ENCODE measurements at regions not wholly inside any gene's neighbourhood (a gene's known extent, or its start where the extent isn't known, plus 50 kb on each side); places are given as distances from the start of the nearest gene placed in this dataset.

DNA sequence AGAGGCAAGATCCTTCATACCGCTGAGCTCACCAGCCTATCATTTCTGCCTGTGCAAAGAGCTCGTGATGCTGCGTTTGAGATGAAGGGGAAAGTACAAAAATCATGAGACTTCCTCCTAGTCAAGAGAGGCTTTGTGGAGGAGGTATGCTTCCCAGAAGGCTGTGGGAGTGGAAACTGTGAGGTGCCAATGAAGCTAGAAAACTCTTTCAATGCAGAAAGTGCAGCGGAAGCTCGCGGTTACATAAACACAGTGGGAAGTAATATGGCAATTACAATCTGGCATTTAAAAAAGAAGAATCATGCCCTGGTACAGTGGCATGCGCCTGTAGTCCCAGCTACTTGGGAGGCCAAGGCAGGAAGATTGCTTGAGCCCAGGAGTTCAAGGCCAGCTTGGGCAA is 134.8 kb downstream of the EHF start:
- H3K36me3 ChIP-seq (ENCODE audit: control insufficient read depth, insufficient read depth, low read length): peaks cover 25% of the 10 kb centered on the region
- no peak overlapping the region for H3K27ac ChIP-seq (ENCODE audit: low read depth, low read length)
- H3K9me3 ChIP-seq (ENCODE audit: control insufficient read depth, insufficient read depth, low read depth, low read length): no peaks in the 10 kb centered on the region
- H3K4me1 ChIP-seq (ENCODE audit: control insufficient read depth, insufficient read depth, low read length): no peaks in the 10 kb centered on the region
- no peak overlapping the region for H3K4me3 ChIP-seq (ENCODE audit: low read depth, low read length)
- no peak overlapping the region for H3K9ac ChIP-seq (ENCODE audit: low read length)
- H3K27me3 ChIP-seq (ENCODE audit: control insufficient read depth, insufficient read depth, low read length): no peaks in the 10 kb centered on the region

- Histone ChIP-seq H3K4me1 (ENCODE audit: control insufficient read depth, insufficient read depth, low read length) (no peaks in the 10 kb centered on the region), H3K27me3 (ENCODE audit: control insufficient read depth, insufficient read depth, low read length) (no peaks in the 10 kb centered on the region), H3K27ac (ENCODE audit: low read depth, low read length) (no peak overlapping the region), H3K36me3 (ENCODE audit: control insufficient read depth, insufficient read depth, low read length) (peaks cover 25% of the 10 kb centered on the region), H3K4me3 (ENCODE audit: low read depth, low read length) (no peak overlapping the region), H3K9me3 (ENCODE audit: control insufficient read depth, insufficient read depth, low read depth, low read length) (no peaks in the 10 kb centered on the region), H3K9ac (ENCODE audit: low read length) (no peak overlapping the region)
These were observed 133.4 kb downstream of the EHF start for GRCh38 chr11:34754171-34754823.

GRCh38 chr11:34750692-34751405 is 130.0 kb downstream of the EHF start:
- no peaks in the 10 kb centered on the region for H3K27me3 ChIP-seq (ENCODE audit: control insufficient read depth, insufficient read depth, low read length)
- H3K36me3 ChIP-seq (ENCODE audit: control insufficient read depth, insufficient read depth, low read length): peaks cover 12% of the 10 kb centered on the region
- no peak overlapping the region for H3K4me3 ChIP-seq (ENCODE audit: low read depth, low read length)
- no peak overlapping the region for H3K27ac ChIP-seq (ENCODE audit: low read depth, low read length)
- no peak overlapping the region for H3K9ac ChIP-seq (ENCODE audit: low read length)
- no peaks in the 10 kb centered on the region for H3K9me3 ChIP-seq (ENCODE audit: control insufficient read depth, insufficient read depth, low read depth, low read length)
- H3K4me1 ChIP-seq (ENCODE audit: control insufficient read depth, insufficient read depth, low read length): no peaks in the 10 kb centered on the region

DNA sequence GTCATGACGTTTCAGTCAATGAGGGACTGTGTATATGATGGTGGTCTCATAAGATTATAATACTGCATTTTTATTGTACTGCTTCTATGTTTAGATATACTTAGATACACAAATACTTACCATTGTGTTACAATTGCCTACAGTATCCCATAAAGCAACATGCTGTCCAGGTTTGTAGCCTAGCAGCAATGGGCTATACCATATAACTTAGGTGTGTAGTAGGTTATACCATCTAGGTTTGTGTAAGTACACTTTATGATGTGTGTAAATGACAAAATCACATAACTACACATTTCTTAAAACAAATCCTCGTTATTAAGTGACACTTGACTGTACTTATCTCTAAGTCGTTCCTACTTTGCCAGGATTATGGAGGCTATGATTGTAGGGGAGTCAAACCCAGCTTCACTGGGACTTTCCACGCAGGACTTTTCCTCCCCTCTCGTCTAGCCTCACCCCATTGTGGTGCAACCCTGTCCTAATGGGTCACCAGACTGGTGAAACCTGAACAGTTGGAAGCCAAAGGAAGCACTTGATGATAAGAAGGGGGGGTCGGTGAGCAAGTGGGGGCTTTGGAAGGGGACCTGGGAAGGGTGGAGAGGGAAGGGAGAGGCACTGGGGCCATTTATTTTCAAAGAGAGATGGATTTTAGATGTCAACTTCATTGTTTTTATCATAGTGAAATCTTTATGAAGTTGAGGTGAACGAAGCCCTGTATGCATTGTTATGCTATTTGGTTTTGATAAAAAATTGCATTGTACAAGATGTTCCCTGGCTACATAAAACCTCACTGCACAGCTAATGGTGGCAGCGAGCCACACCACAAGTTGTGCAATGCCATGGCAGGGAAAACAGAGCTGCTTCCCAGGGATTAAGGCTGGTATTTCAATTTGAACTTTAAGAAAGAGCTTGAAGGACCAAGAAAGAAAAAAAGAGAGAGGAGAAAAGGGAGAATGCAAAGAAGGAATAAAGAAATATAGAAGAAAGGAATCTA is 129.1 kb downstream of the EHF start:
- H3K36me3 ChIP-seq (ENCODE audit: control insufficient read depth, insufficient read depth, low read length): peaks cover 4% of the 10 kb centered on the region; the same call in 1 of the 2 replicates
- no peaks in the 10 kb centered on the region for H3K4me1 ChIP-seq (ENCODE audit: control insufficient read depth, insufficient read depth, low read length)
- H3K27me3 ChIP-seq (ENCODE audit: control insufficient read depth, insufficient read depth, low read length): no peaks in the 10 kb centered on the region
- no peak overlapping the region for H3K4me3 ChIP-seq (ENCODE audit: low read depth, low read length)
- H3K9me3 ChIP-seq (ENCODE audit: control insufficient read depth, insufficient read depth, low read depth, low read length): no peaks in the 10 kb centered on the region
- H3K27ac ChIP-seq (ENCODE audit: low read depth, low read length): no peak overlapping the region
- no peak overlapping the region for H3K9ac ChIP-seq (ENCODE audit: low read length)

- Histone ChIP-seq H3K27ac (ENCODE audit: low read depth, low read length) (no peak overlapping the region), H3K4me1 (ENCODE audit: control insufficient read depth, insufficient read depth, low read length) (no peaks in the 10 kb centered on the region), H3K36me3 (ENCODE audit: control insufficient read depth, insufficient read depth, low read length) (no peaks in the 10 kb centered on the region; the same call in 1 of the 2 replicates), H3K4me3 (ENCODE audit: low read depth, low read length) (no peak overlapping the region), H3K9me3 (ENCODE audit: control insufficient read depth, insufficient read depth, low read depth, low read length) (no peaks in the 10 kb centered on the region), H3K27me3 (ENCODE audit: control insufficient read depth, insufficient read depth, low read length) (no peaks in the 10 kb centered on the region), H3K9ac (ENCODE audit: low read length) (no peak overlapping the region)
These were observed 127.1 kb downstream of the EHF start for GRCh38 chr11:34748036-34748435.

DNA sequence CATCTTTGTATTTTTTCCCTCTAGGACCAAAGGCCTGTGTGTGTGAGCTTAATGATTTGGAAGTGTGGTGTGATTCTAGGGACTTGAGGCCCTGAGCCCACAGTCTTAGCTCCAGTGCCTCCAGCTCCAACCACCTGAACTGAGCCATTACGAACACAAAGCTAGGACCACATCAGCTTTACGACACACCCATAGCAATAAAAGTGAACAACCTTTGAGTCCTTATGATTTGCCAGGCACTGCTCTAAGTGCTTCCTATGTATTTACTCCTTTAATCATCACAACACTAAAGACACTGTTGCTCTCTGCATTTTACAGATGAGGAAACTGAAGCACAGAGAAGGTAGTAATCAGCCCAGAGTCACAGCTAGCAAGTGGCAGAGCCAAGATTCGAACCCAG is 126.4 kb downstream of the EHF start:
- no peaks in the 10 kb centered on the region for H3K4me1 ChIP-seq (ENCODE audit: control insufficient read depth, insufficient read depth, low read length)
- H3K9me3 ChIP-seq (ENCODE audit: control insufficient read depth, insufficient read depth, low read depth, low read length): no peaks in the 10 kb centered on the region
- H3K4me3 ChIP-seq (ENCODE audit: low read depth, low read length): no peak overlapping the region
- no peak overlapping the region for H3K27ac ChIP-seq (ENCODE audit: low read depth, low read length)
- no peaks in the 10 kb centered on the region for H3K27me3 ChIP-seq (ENCODE audit: control insufficient read depth, insufficient read depth, low read length)
- no peak overlapping the region for H3K9ac ChIP-seq (ENCODE audit: low read length)
- H3K36me3 ChIP-seq (ENCODE audit: control insufficient read depth, insufficient read depth, low read length): no peaks in the 10 kb centered on the region; the same call in 1 of the 2 replicates

DNA sequence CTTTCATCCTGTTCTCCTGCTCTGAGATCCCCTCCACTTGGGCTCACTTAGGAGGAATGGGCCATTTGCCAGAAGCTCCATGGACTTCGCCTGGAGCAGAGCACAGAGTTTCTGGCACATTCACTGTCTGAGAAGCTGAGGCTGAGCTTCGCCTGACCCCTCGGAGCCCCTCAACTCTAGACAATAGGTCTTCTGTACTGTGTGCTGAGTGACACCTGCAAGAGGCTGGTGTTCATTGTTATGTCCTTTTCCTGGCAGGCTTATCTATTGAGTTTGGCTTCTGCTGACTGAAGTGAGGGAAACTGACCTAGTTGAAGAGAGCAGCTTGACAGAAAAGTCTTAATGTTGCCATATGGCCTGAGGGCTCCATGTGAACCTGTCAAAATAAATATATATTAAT is 124.3 kb downstream of the EHF start:
- H3K4me1 ChIP-seq (ENCODE audit: control insufficient read depth, insufficient read depth, low read length): no peaks in the 10 kb centered on the region

GRCh38 chr11:34744511-34744910 is 123.6 kb downstream of the EHF start:
- Histone ChIP-seq H3K9ac (ENCODE audit: low read length) (no peak overlapping the region), H3K4me1 (ENCODE audit: control insufficient read depth, insufficient read depth, low read length) (no peaks in the 10 kb centered on the region), H3K36me3 (ENCODE audit: control insufficient read depth, insufficient read depth, low read length) (no peaks in the 10 kb centered on the region; the same call in 1 of the 2 replicates), H3K27me3 (ENCODE audit: control insufficient read depth, insufficient read depth, low read length) (no peaks in the 10 kb centered on the region), H3K4me3 (ENCODE audit: low read depth, low read length) (no peak overlapping the region), H3K27ac (ENCODE audit: low read depth, low read length) (no peak overlapping the region), H3K9me3 (ENCODE audit: control insufficient read depth, insufficient read depth, low read depth, low read length) (no peaks in the 10 kb centered on the region)

More for the DNA sequence above, 124.3 kb downstream of the EHF start:
- Histone ChIP-seq H3K27me3 (ENCODE audit: control insufficient read depth, insufficient read depth, low read length) (no peaks in the 10 kb centered on the region), H3K4me3 (ENCODE audit: low read depth, low read length) (no peak overlapping the region), H3K9ac (ENCODE audit: low read length) (no peak overlapping the region), H3K27ac (ENCODE audit: low read depth, low read length) (no peak overlapping the region), H3K9me3 (ENCODE audit: control insufficient read depth, insufficient read depth, low read depth, low read length) (no peaks in the 10 kb centered on the region), H3K36me3 (ENCODE audit: control insufficient read depth, insufficient read depth, low read length) (no peaks in the 10 kb centered on the region; the same call in 1 of the 2 replicates)

GRCh38 chr11:34738237-34738636 is 117.3 kb downstream of the EHF start:
- no peak overlapping the region for H3K4me3 ChIP-seq (ENCODE audit: low read depth, low read length)
- H3K4me1 ChIP-seq (ENCODE audit: control insufficient read depth, insufficient read depth, low read length): no peaks in the 10 kb centered on the region
- H3K27me3 ChIP-seq (ENCODE audit: control insufficient read depth, insufficient read depth, low read length): no peaks in the 10 kb centered on the region
- H3K36me3 ChIP-seq (ENCODE audit: control insufficient read depth, insufficient read depth, low read length): peaks cover 28% of the 10 kb centered on the region
- H3K9me3 ChIP-seq (ENCODE audit: control insufficient read depth, insufficient read depth, low read depth, low read length): peaks cover 31% of the 10 kb centered on the region
- no peak overlapping the region for H3K9ac ChIP-seq (ENCODE audit: low read length)
- no peak overlapping the region for H3K27ac ChIP-seq (ENCODE audit: low read depth, low read length)

GRCh38 chr11:34732831-34733230 is 111.9 kb downstream of the EHF start:
- no peaks in the 10 kb centered on the region for H3K4me1 ChIP-seq (ENCODE audit: control insufficient read depth, insufficient read depth, low read length)
- H3K27me3 ChIP-seq (ENCODE audit: control insufficient read depth, insufficient read depth, low read length): no peaks in the 10 kb centered on the region
- no peak overlapping the region for H3K9ac ChIP-seq (ENCODE audit: low read length)
- no peak overlapping the region for H3K4me3 ChIP-seq (ENCODE audit: low read depth, low read length)
- H3K36me3 ChIP-seq (ENCODE audit: control insufficient read depth, insufficient read depth, low read length): peaks cover 21% of the 10 kb centered on the region
- H3K9me3 ChIP-seq (ENCODE audit: control insufficient read depth, insufficient read depth, low read depth, low read length): peaks cover 19% of the 10 kb centered on the region
- no peak overlapping the region for H3K27ac ChIP-seq (ENCODE audit: low read depth, low read length)

Data from HUES6 (cell line).